ENCODE measurements at regions not wholly inside any gene's neighbourhood (a gene's known extent, or its start where the extent isn't known, plus 50 kb on each side); places are given as distances from the start of the nearest gene placed in this dataset.

DNA sequence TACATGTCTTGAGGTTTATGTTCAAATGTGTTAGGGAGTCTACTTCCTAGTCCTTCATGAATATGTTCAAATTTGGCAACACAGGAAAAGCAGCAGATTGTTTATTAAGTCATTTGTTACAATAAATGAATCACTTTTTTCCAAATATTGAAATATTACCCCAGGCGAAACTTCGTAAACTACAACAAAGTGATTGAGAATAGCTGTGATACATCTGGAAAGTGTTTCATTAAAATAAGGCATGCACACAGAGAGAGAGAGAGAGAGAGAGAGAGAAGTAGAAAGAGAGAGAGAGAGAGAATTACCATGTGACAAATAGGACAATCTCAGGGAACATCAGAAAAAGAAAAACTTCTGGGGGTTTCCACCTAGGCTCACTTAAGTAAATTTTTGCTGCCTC lies 363.1 kb upstream of the PTCHD4 start:
- DNase-seq (ENCODE audit: low spot score) = no peak
- WGBS = 31% methylated on average over 2 of the region's 2 CpGs
- Histone ChIP-seq H3K27me3 (ENCODE audit: control insufficient read depth in 4 of 4, insufficient read depth in 4 of 4, low read length in 3 of 4) (no peaks in the 10 kb centered on the region), H3K27ac (ENCODE audit: low read depth in 1 of 2, low read length in 2 of 2) (no peak overlapping the region), H3K4me3 (ENCODE audit: low read depth in 1 of 3, low read length in 3 of 3) (no peak overlapping the region), H3K36me3 (ENCODE audit: control insufficient read depth in 4 of 4, insufficient read depth in 3 of 4, low read depth in 1 of 4, low read length in 3 of 4) (no peaks in the 10 kb centered on the region), H3K9ac (ENCODE audit: low read depth in 1 of 2, low read length in 2 of 2) (no peak overlapping the region), H3K4me1 (ENCODE audit: control insufficient read depth in 4 of 4, insufficient read depth in 4 of 4, low read length in 3 of 4) (no peaks in the 10 kb centered on the region), H3K9me3 (ENCODE audit: control insufficient read depth in 4 of 4, low read length in 3 of 4) (peaks cover 0 to 4% (median 0%) of the 10 kb centered on the region in 4 donors)
- TF ChIP-seq YY1 (IDR thresholded peaks at IDR 0.05) (no peak), NR2F2 (IDR thresholded peaks at IDR 0.05) (no peak), JUND (IDR thresholded peaks at IDR 0.05) (no peak), RAD21 (IDR thresholded peaks at IDR 0.05) (no peak), GABPA (IDR thresholded peaks at IDR 0.05 in 1 of 2, conservative IDR thresholded peaks at IDR 0.05 in 1 of 2) (no peak), EGR1 (IDR thresholded peaks at IDR 0.05; ENCODE audit: low read depth in 2 of 2) (no peak), HNF4G (IDR thresholded peaks at IDR 0.05) (no peak), FOXA1 (IDR thresholded peaks at IDR 0.05) (no peak), FOXA2 (IDR thresholded peaks at IDR 0.05) (no peak)
- TF ChIP-seq, protein P1, sequence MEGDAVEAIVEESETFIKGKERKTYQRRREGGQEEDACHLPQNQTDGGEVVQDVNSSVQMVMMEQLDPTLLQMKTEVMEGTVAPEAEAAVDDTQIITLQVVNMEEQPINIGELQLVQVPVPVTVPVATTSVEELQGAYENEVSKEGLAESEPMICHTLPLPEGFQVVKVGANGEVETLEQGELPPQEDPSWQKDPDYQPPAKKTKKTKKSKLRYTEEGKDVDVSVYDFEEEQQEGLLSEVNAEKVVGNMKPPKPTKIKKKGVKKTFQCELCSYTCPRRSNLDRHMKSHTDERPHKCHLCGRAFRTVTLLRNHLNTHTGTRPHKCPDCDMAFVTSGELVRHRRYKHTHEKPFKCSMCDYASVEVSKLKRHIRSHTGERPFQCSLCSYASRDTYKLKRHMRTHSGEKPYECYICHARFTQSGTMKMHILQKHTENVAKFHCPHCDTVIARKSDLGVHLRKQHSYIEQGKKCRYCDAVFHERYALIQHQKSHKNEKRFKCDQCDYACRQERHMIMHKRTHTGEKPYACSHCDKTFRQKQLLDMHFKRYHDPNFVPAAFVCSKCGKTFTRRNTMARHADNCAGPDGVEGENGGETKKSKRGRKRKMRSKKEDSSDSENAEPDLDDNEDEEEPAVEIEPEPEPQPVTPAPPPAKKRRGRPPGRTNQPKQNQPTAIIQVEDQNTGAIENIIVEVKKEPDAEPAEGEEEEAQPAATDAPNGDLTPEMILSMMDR (IDR thresholded peaks at IDR 0.05; ENCODE audit: low read depth, low read length, missing input control) = no peak
- TF ChIP-seq, protein P2, sequence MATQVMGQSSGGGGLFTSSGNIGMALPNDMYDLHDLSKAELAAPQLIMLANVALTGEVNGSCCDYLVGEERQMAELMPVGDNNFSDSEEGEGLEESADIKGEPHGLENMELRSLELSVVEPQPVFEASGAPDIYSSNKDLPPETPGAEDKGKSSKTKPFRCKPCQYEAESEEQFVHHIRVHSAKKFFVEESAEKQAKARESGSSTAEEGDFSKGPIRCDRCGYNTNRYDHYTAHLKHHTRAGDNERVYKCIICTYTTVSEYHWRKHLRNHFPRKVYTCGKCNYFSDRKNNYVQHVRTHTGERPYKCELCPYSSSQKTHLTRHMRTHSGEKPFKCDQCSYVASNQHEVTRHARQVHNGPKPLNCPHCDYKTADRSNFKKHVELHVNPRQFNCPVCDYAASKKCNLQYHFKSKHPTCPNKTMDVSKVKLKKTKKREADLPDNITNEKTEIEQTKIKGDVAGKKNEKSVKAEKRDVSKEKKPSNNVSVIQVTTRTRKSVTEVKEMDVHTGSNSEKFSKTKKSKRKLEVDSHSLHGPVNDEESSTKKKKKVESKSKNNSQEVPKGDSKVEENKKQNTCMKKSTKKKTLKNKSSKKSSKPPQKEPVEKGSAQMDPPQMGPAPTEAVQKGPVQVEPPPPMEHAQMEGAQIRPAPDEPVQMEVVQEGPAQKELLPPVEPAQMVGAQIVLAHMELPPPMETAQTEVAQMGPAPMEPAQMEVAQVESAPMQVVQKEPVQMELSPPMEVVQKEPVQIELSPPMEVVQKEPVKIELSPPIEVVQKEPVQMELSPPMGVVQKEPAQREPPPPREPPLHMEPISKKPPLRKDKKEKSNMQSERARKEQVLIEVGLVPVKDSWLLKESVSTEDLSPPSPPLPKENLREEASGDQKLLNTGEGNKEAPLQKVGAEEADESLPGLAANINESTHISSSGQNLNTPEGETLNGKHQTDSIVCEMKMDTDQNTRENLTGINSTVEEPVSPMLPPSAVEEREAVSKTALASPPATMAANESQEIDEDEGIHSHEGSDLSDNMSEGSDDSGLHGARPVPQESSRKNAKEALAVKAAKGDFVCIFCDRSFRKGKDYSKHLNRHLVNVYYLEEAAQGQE (IDR thresholded peaks at IDR 0.05) = no peak
- TF ChIP-seq, protein P3, sequence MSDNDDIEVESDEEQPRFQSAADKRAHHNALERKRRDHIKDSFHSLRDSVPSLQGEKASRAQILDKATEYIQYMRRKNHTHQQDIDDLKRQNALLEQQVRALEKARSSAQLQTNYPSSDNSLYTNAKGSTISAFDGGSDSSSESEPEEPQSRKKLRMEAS (IDR thresholded peaks at IDR 0.05) = no peak
- TF ChIP-seq, protein P4, sequence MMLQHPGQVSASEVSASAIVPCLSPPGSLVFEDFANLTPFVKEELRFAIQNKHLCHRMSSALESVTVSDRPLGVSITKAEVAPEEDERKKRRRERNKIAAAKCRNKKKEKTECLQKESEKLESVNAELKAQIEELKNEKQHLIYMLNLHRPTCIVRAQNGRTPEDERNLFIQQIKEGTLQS (IDR thresholded peaks at IDR 0.05) = no peak

DNA sequence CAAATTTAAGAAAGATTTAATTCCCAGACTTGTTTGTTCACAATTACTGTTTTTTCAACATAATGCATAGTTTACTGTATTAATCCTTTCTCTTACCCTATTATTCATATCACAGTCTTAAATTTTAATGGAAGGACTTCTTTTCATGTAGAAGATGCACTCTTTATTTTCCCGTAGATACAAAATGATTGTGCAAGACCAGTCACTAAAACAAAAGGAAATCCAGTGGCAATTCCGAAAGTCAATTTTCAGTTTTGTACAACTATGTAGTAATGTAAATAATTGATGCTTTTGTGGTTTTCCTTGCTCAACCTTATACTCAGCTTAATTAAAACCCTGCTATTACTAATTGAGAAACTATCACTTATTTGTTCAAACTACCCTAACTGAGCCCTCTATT lies 361.5 kb upstream of the PTCHD4 start:
- Histone ChIP-seq H3K4me1 (ENCODE audit: control insufficient read depth in 4 of 4, insufficient read depth in 4 of 4, low read length in 3 of 4) (no peaks in the 10 kb centered on the region), H3K9me3 (ENCODE audit: control insufficient read depth in 4 of 4, low read length in 3 of 4) (peaks cover 0 to 4% (median 0%) of the 10 kb centered on the region in 4 donors), H3K36me3 (ENCODE audit: control insufficient read depth in 4 of 4, insufficient read depth in 3 of 4, low read depth in 1 of 4, low read length in 3 of 4) (no peaks in the 10 kb centered on the region), H3K4me3 (ENCODE audit: low read depth in 1 of 3, low read length in 3 of 3) (no peak overlapping the region), H3K27me3 (ENCODE audit: control insufficient read depth in 4 of 4, insufficient read depth in 4 of 4, low read length in 3 of 4) (no peaks in the 10 kb centered on the region), H3K27ac (ENCODE audit: low read depth in 1 of 2, low read length in 2 of 2) (no peak overlapping the region), H3K9ac (ENCODE audit: low read depth in 1 of 2, low read length in 2 of 2) (no peak overlapping the region)
- 40% methylated on average over 2 of the region's 2 CpGs for WGBS
- no peak for DNase-seq (ENCODE audit: low spot score)
- TF ChIP-seq YY1 (IDR thresholded peaks at IDR 0.05) (no peak), FOXA2 (IDR thresholded peaks at IDR 0.05) (no peak), SP1 (IDR thresholded peaks at IDR 0.05) (no peak), NR2F2 (IDR thresholded peaks at IDR 0.05) (no peak), EGR1 (IDR thresholded peaks at IDR 0.05; ENCODE audit: low read depth in 2 of 2) (no peak), RXRA (IDR thresholded peaks at IDR 0.05) (no peak), JUND (IDR thresholded peaks at IDR 0.05) (no peak), RAD21 (IDR thresholded peaks at IDR 0.05) (no peak), FOXA1 (IDR thresholded peaks at IDR 0.05) (no peak), GABPA (IDR thresholded peaks at IDR 0.05 in 1 of 2, conservative IDR thresholded peaks at IDR 0.05 in 1 of 2) (no peak), TAF1 (conservative IDR thresholded peaks at IDR 0.05) (no peak)
- TF ChIP-seq, protein P5, sequence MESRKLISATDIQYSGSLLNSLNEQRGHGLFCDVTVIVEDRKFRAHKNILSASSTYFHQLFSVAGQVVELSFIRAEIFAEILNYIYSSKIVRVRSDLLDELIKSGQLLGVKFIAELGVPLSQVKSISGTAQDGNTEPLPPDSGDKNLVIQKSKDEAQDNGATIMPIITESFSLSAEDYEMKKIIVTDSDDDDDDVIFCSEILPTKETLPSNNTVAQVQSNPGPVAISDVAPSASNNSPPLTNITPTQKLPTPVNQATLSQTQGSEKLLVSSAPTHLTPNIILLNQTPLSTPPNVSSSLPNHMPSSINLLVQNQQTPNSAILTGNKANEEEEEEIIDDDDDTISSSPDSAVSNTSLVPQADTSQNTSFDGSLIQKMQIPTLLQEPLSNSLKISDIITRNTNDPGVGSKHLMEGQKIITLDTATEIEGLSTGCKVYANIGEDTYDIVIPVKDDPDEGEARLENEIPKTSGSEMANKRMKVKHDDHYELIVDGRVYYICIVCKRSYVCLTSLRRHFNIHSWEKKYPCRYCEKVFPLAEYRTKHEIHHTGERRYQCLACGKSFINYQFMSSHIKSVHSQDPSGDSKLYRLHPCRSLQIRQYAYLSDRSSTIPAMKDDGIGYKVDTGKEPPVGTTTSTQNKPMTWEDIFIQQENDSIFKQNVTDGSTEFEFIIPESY (IDR thresholded peaks at IDR 0.05) = no peak
- TF ChIP-seq, protein P1 (IDR thresholded peaks at IDR 0.05; ENCODE audit: low read depth, low read length, missing input control) = no peak
- TF ChIP-seq, protein P2 (IDR thresholded peaks at IDR 0.05) = no peak

Measured in liver (tissue), 8 donors.